ENCODE measurements at regions not wholly inside any gene's neighbourhood (a gene's known extent, or its start where the extent isn't known, plus 50 kb on each side); places are given as distances from the start of the nearest gene placed in this dataset.

GRCh38 chr3:144079634-144080033 is 108.0 kb downstream of the DIPK2A start:
- DNase-seq: no peak

- no peak for DNase-seq
These were observed 113.3 kb downstream of the DIPK2A start for GRCh38 chr3:144084929-144085328.

- DNase-seq: peak; percentile 55
These were observed 114.3 kb downstream of the DIPK2A start for GRCh38 chr3:144085964-144086363.

- DNase-seq: no peak
These were observed 124.4 kb downstream of the DIPK2A start for GRCh38 chr3:144096016-144096415.

GRCh38 chr3:144097163-144097562 is 125.5 kb downstream of the DIPK2A start:
- no peak for DNase-seq

- DNase-seq: no peak
These were observed 127.1 kb downstream of the DIPK2A start for GRCh38 chr3:144098691-144099090.

GRCh38 chr3:144102421-144102820 is 130.8 kb downstream of the DIPK2A start:
- DNase-seq: no peak

GRCh38 chr3:144104186-144104585 is 132.6 kb downstream of the DIPK2A start:
- peak; percentile 8 for DNase-seq

- DNase-seq: no peak
These were observed 133.1 kb downstream of the DIPK2A start for GRCh38 chr3:144104679-144105078.

- DNase-seq: no peak
These were observed 133.9 kb downstream of the DIPK2A start for GRCh38 chr3:144105542-144105941.

- no peak for DNase-seq
These were observed 135.3 kb downstream of the DIPK2A start for GRCh38 chr3:144106970-144107369.

- DNase-seq: no peak
These were observed 136.3 kb downstream of the DIPK2A start for GRCh38 chr3:144107923-144108322.

- no peak for DNase-seq
These were observed 138.3 kb downstream of the DIPK2A start for GRCh38 chr3:144109944-144110343.

- no peak for DNase-seq
These were observed 140.4 kb downstream of the DIPK2A start for GRCh38 chr3:144112036-144112435.

GRCh38 chr3:144112437-144112836 is 140.8 kb downstream of the DIPK2A start:
- peak; percentile 3 for DNase-seq

GRCh38 chr3:144114767-144115166 is 143.1 kb downstream of the DIPK2A start:
- DNase-seq: no peak

GRCh38 chr3:144119633-144120032 is 148.0 kb downstream of the DIPK2A start:
- no peak for DNase-seq

- DNase-seq: no peak
These were observed 150.0 kb downstream of the DIPK2A start for GRCh38 chr3:144121661-144122060.

- DNase-seq: no peak
These were observed 155.4 kb downstream of the DIPK2A start for GRCh38 chr3:144127014-144127413.

- no peak for DNase-seq
These were observed 156.1 kb downstream of the DIPK2A start for GRCh38 chr3:144127700-144128099.

- DNase-seq: peak; percentile 66
These were observed 156.7 kb downstream of the DIPK2A start for GRCh38 chr3:144128108-144128892.

GRCh38 chr3:144129536-144130214 is 158.1 kb downstream of the DIPK2A start:
- peak; percentile 44 for DNase-seq

GRCh38 chr3:144141074-144141473 is 169.5 kb downstream of the DIPK2A start:
- no peak for DNase-seq

- no peak for DNase-seq
These were observed 169.9 kb downstream of the DIPK2A start for GRCh38 chr3:144141496-144141895.
